HepG2 (cell line): ENCODE measurements at regions not wholly inside any gene's neighbourhood (a gene's known extent, or its start where the extent isn't known, plus 50 kb on each side); places are given as distances from the start of the nearest gene placed in this dataset.

Source experiments
- CBX1 ChIP-seq: IDR thresholded peaks from one replicate; pipeline ENCODE4 v1.6.1; 2016; ENCODE audit warnings: antibody characterized with exemption, low read depth
- EZH2 ChIP-seq: conservative IDR thresholded peaks from 2 replicates; pipeline ENCODE4 v1.6.1; 2012; ENCODE audit warnings: mild to moderate bottlenecking, low read depth, low read length, moderate library complexity
- MXD4 ChIP-seq: IDR thresholded peaks from 2 replicates; pipeline ENCODE4 v1.6.1; 2016; ENCODE audit warnings: mild to moderate bottlenecking, missing biosample characterization, missing genetic modification reagents
- TF ChIP-seq, protein P1 (sequence below): sonication (generic); formaldehyde crosslinking; IDR thresholded peaks from 2 replicates; pipeline ENCODE4 v1.4.0; 2020; ENCODE audit warnings: mild to moderate bottlenecking, missing genetic modification reagents
- TF ChIP-seq, protein P2 (sequence below): sonication (generic); formaldehyde crosslinking; conservative IDR thresholded peaks from 2 replicates; pipeline ENCODE4 v1.8.0; 2022; ENCODE audit warnings: low read depth, missing genetic modification reagents

- TF ChIP-seq, protein P1, sequence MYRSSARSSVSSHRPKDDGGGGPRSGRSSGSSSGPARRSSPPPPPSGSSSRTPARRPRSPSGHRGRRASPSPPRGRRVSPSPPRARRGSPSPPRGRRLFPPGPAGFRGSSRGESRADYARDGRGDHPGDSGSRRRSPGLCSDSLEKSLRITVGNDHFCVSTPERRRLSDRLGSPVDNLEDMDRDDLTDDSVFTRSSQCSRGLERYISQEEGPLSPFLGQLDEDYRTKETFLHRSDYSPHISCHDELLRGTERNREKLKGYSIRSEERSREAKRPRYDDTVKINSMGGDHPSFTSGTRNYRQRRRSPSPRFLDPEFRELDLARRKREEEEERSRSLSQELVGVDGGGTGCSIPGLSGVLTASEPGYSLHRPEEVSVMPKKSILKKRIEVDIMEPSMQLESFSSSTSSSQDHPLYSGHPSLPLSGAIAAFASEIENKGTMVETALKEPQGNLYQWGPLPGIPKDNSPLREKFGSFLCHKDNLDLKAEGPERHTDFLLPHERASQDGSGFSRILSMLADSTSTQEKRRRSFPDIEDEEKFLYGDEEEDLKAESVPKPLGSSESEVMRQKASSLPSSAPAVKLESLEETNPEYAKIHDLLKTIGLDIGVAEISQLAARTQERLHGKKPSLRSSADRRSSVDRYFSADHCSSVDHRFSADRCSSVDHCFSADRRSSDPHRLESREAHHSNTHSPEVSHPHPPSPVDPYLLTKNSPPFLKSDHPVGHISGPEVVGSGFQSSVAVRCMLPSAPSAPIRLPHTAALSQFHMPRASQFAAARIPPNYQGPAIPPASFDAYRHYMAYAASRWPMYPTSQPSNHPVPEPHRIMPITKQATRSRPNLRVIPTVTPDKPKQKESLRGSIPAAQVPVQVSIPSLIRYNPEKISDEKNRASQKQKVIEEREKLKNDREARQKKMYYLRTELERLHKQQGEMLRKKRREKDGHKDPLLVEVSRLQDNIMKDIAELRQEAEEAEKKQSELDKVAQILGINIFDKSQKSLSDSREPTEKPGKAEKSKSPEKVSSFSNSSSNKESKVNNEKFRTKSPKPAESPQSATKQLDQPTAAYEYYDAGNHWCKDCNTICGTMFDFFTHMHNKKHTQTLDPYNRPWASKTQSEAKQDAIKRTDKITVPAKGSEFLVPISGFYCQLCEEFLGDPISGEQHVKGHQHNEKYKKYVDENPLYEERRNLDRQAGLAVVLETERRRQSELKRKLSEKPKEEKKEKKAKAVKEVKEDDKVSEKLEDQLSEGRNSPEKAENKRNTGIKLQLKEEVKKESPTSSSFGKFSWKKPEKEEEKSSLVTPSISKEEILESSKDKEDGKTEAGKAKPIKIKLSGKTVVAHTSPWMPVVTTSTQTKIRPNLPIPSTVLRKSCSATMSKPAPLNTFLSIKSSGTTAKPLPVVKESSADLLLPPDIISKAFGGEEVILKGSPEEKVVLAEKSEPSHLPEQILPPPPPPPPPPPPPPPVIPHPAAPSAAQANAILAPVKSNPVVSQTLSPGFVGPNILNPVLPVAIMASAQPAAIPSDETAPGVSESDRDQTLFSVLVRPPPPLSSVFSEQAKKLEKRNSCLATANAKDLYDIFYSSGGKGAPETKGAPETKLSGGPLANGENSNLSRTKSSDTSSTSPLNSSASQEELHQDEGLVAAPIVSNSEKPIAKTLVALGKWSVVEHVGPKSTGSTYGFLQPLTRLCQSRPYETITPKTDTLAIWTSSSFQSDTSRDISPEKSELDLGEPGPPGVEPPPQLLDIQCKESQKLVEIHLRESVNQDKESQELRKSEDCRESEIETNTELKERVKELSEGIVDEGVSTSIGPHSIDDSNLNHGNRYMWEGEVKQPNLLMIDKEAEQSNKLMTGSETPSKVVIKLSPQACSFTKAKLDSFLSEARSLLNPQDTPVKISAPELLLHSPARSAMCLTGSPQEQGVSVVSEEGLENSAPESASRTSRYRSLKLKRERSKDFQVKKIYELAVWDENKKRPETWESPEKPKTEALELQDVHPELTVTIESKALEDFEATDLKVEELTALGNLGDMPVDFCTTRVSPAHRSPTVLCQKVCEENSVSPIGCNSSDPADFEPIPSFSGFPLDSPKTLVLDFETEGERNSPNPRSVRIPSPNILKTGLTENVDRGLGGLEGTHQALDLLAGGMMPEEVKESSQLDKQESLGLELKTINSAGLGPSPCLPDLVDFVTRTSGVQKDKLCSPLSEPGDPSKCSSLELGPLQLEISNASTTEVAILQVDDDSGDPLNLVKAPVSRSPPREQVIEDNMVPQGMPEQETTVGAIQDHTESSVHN (CRISPR knock-in tag), result no peak
- TF ChIP-seq MXD4 (CRISPR knock-in tag), result no peak
- no peak for TF ChIP-seq CBX1
- TF ChIP-seq, protein P2, sequence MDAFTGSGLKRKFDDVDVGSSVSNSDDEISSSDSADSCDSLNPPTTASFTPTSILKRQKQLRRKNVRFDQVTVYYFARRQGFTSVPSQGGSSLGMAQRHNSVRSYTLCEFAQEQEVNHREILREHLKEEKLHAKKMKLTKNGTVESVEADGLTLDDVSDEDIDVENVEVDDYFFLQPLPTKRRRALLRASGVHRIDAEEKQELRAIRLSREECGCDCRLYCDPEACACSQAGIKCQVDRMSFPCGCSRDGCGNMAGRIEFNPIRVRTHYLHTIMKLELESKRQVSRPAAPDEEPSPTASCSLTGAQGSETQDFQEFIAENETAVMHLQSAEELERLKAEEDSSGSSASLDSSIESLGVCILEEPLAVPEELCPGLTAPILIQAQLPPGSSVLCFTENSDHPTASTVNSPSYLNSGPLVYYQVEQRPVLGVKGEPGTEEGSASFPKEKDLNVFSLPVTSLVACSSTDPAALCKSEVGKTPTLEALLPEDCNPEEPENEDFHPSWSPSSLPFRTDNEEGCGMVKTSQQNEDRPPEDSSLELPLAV (CRISPR knock-in tag), result no peak
- TF ChIP-seq EZH2, result no peak
Measured at GRCh38 chr6:130766239-130767144, 60.7 kb upstream of the SMLR1 start (continued).
